Left cardiac atrium (tissue), 4 donors: ENCODE measurements at regions not wholly inside any gene's neighbourhood (a gene's known extent, or its start where the extent isn't known, plus 50 kb on each side); places are given as distances from the start of the nearest gene placed in this dataset.
A peak's percentile ranks its signal among the peaks of the same experiment; 100 is the strongest.

Source experiments
- ATAC-seq, 2 donors: fragments of 200-7000 bp; cut with Tn5 transposase; one replicate each; pipeline ENCODE4 v1.9.1; 2020; ENCODE audit warnings: mild to moderate bottlenecking in 2 of 2, moderate library complexity in 2 of 2
- DNase-seq: peaks from one replicate; pipeline ENCODE4 v3.0.0-alpha.2; 2020
- intact Hi-C, 2 donors: fragments of 100-400 bp; cut with DNase I; formaldehyde crosslinking; loops; one replicate each; pipeline versions ENCODE4 v1.14.1 to v1.15.1; 2022 to 2023
- donor health status: DM: no; HTN: yes; CAD: no.
- donor health status: DM: no; HTN: yes; CAD: no; lungs with severe emphysema.
- donor health status: DM: yes; HTN: yes; CAD: no.
- donor health status: Dilated cardiomyopathy.

GRCh38 chr9:96135753-96136290 is 166.2 kb downstream of the HSD17B3 start:
- intact Hi-C loops, result no loop called here
- DNase-seq (no peak), ATAC-seq (no peak)

- no peak for DNase-seq
- ATAC-seq, result no peak
- intact Hi-C loops, result no loop called here
These were observed 166.8 kb downstream of the HSD17B3 start for GRCh38 chr9:96135076-96135752.

GRCh38 chr9:96133321-96134021 is 168.5 kb downstream of the HSD17B3 start:
- DNase-seq (no peak), ATAC-seq (no peak)
- intact Hi-C loops, result no loop called here

- DNase-seq (no peak), ATAC-seq (no peak)
- intact Hi-C loops, result no loop called here
These were observed 170.2 kb downstream of the HSD17B3 start for GRCh38 chr9:96131825-96132224.

- ATAC-seq (no peak), DNase-seq (no peak)
- intact Hi-C loops, result no loop called here
These were observed 171.0 kb downstream of the HSD17B3 start for GRCh38 chr9:96130970-96131369.

GRCh38 chr9:96129747-96130146 is 172.2 kb downstream of the HSD17B3 start:
- no peak for DNase-seq
- ATAC-seq, result no peak
- intact Hi-C loops, result no loop called here

GRCh38 chr9:96128880-96129279 is 173.1 kb downstream of the HSD17B3 start:
- DNase-seq (no peak), ATAC-seq (no peak)
- intact Hi-C loops, result no loop called here

GRCh38 chr9:96126321-96126881 is 175.6 kb downstream of the HSD17B3 start:
- ATAC-seq, result no peak
- intact Hi-C loops, result no loop called here
- no peak for DNase-seq

GRCh38 chr9:96125624-96126023 is 176.4 kb downstream of the HSD17B3 start:
- DNase-seq (no peak), ATAC-seq (no peak)
- intact Hi-C loops, result no loop called here

- no peak for ATAC-seq
- intact Hi-C loops, result no loop called here
- DNase-seq, result no peak
These were observed 179.2 kb downstream of the HSD17B3 start for GRCh38 chr9:96122751-96123150.

- no peak for ATAC-seq
These were observed 179.7 kb downstream of the HSD17B3 start for GRCh38 chr9:96122282-96122681.

GRCh38 chr9:96121136-96121535 is 180.8 kb downstream of the HSD17B3 start:
- ATAC-seq (no peak), DNase-seq (no peak)
- intact Hi-C loops, result no loop called here

More at GRCh38 chr9:96122282-96122681, 179.7 kb downstream of the HSD17B3 start:
- intact Hi-C loops, result no loop called here
- no peak for DNase-seq

GRCh38 chr9:96117398-96118080 is 184.4 kb downstream of the HSD17B3 start:
- intact Hi-C loops, result no loop called here
- ATAC-seq (peak in 1 of 2 donors; percentile 34), DNase-seq (no peak)

GRCh38 chr9:96116275-96117064 is 185.5 kb downstream of the HSD17B3 start:
- no peak for DNase-seq
- peak; percentile 19 to 57 for ATAC-seq
- intact Hi-C loops, result no loop called here

GRCh38 chr9:96115836-96116235 is 186.1 kb downstream of the HSD17B3 start:
- intact Hi-C loops, result no loop called here
- no peak for ATAC-seq
- DNase-seq, result no peak

- ATAC-seq (no peak), DNase-seq (no peak)
- intact Hi-C loops, result no loop called here
These were observed 188.9 kb downstream of the HSD17B3 start for GRCh38 chr9:96113032-96113431.

- no peak for DNase-seq
- intact Hi-C loops, result no loop called here
- peak in 1 of 2 donors; percentile 47 for ATAC-seq
These were observed 192.2 kb downstream of the HSD17B3 start for GRCh38 chr9:96109680-96110351.

- intact Hi-C loops, result no loop called here
- DNase-seq (no peak), ATAC-seq (no peak)
These were observed 193.1 kb downstream of the HSD17B3 start for GRCh38 chr9:96108691-96109380.
